Activated T-cell treated with anti-CD3 and anti-CD28 coated beads, Interleukin-2, amount 50 U/mL, for 48 hours (primary cell): ENCODE measurements at regions not wholly inside any gene's neighbourhood (a gene's known extent, or its start where the extent isn't known, plus 50 kb on each side); places are given as distances from the start of the nearest gene placed in this dataset.
"Not testable (repeated sequence)": the region's sequence is repeated elsewhere in the genome, so short reads cannot be mapped to it uniquely, and the experiment has no call there.

ENCODE experiments used
- DNase-seq, 2 experiments: peaks; one replicate each; pipeline ENCODE4 v3.0.0-alpha.2; 2020

GRCh38 chr10:10658172-10658785 is 359.4 kb upstream of the CELF2 start:
- no peak for DNase-seq

- no peak for DNase-seq
Observed at GRCh38 chr10:10660054-10660453, 357.6 kb upstream of the CELF2 start.

DNA sequence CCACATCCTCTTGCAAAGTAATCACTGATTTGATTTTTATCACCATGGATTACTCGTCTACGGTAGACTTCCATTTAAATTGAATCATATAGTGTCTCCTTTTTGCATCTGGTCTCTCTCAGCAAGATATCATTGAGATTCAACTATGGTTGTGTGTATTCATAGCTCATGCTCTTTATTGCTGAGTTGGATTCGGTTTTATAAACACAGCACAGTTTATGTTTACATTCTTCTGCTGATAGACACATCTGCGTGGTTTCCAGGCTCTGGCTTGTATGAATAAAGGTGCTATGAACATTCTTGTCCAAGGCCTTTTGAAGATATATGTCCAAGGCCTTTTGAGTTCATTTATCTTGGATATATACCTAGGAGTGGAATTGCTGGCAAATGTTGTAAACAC is 356.5 kb upstream of the CELF2 start:
- no peak for DNase-seq

GRCh38 chr10:10662716-10663408 is 354.8 kb upstream of the CELF2 start:
- DNase-seq, result no peak

DNA sequence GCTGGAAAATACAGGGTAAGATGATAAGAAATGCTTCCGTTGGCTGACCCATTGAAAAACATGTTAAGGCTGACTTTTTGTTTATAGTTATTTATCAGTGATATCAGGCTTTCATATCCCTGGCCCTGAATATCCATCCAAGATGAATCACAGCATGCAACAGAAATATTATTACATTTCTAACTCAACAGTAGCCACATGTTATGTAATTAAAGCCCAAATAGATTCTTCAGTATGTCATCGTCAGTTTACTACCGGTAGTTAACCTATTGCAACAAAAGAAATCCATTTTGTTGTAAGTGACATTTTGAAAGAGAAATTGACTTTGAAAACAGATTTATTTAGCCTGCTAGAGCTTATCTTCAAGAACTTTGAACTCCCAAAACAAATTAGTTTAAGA is 354.1 kb upstream of the CELF2 start:
- no peak for DNase-seq

DNA sequence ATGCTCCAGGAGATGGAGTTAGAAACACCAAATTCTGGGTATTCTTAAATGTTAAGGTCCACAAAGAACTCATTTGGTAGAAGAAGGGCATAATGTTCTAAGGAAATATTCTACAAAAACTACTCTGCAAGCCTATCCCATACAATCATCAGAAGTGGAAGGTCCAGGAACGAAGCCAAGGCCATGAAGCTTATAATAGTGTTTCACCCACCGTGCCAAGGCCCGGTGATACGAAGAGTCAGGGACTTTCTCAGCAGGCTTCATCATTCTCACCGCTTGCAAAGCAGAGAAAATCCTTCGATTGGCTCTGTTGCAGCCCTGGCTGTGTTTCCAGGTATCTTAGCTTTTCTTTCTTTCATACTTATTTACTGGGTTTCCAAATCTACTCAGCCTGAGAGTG is 351.9 kb upstream of the CELF2 start:
- no peak for DNase-seq

DNA sequence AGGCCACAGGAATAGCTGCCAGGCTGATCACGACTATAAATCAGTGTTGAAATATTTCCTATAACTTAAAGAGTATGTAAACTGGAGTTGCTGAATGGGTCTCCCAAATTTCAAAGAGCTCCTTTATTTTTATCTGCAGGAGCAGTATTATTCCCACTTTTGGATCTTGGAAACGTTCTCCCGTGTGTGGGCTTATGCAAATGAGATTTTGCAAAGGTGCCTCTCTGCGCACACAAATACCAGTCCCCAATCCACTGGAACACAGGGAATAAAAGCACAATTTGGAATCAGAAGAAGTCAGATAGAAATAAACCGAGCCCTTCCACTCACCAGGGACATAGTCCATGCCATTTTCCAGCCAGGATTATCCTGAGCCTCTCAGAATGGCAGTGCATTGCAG is 350.2 kb upstream of the CELF2 start:
- no peak for DNase-seq

DNA sequence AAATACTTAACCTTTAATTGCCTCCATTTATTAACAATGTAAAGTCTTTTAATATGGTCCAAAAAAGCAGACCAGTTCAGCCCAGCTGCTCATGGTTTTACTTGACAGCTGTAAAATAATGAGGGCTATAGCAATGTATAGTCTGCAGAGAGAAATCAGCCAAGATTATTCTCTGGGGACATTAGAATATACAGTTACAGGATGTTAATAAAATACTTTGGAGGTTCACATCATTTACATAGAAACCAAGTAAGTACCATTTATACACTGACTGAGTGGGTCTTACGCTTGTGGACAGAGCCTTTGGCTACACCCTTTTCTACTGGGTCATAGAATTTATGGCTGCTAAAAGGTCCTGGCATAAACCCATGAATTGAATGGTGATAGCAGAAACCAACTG is 340.7 kb upstream of the CELF2 start:
- no peak for DNase-seq

GRCh38 chr10:10677479-10677878 is 340.2 kb upstream of the CELF2 start:
- DNase-seq, result peak; percentile 41 to 53

GRCh38 chr10:10680496-10680895 is 337.2 kb upstream of the CELF2 start:
- DNase-seq, result no peak

DNA sequence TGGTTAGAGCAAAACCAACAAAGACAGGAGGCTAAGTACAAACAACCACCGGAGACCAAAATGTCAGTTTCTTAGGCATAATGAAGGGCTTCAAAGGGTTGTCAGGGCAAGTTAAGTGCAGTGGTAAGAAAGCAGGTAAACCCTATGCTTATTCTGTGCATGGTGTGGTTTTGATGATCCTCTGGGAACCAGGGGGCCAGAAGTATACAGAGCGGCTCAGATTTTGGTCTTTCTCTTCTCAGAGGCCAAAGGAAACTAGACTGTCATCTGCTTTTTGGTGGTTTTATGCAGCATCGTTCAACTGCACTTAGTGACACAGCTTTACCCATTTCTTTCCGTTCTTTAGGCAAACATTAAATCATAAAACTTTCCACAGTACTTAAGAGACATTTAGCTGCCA is 332.7 kb upstream of the CELF2 start:
- no peak for DNase-seq

DNA sequence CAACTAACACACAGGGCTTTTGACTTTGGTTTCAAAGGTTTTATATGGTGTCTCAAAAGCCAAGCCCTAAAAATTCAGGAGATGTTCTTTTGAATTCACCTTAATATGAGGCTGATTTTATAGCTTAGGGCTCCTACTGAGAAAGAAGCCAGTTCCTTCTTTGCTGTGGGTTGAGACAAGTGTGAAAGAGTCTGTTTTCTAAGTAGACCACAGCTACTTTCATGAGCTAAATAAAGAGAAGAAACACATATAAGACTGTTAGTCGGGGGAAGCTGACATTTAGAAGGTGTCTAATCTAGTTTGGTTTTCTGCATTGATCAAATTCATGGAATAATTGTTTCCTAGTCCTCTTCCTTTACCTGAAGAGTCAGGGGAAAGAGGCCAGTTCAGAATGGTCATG is 332.1 kb upstream of the CELF2 start:
- no peak for DNase-seq

DNA sequence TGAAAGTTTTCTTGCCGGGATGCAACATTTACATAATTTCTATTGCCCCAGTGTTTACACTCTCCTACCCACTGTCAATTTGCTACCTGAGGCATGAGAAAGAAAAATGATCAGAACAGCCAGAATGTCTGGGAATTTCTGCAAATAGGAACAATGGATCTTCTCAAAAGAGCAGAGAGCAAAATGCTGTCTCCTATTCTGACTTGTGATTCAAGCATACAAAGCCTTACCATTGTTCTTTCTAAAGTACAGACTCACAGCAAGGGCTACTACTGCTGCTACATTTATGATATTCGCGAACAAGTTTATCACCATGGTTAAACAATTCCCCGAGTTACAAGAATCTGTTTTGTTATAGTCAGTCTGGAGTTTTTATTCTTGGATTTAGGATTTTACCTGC is 329.9 kb upstream of the CELF2 start:
- DNase-seq, result no peak

GRCh38 chr10:10699427-10699826 is 318.2 kb upstream of the CELF2 start:
- DNase-seq, result no peak

DNA sequence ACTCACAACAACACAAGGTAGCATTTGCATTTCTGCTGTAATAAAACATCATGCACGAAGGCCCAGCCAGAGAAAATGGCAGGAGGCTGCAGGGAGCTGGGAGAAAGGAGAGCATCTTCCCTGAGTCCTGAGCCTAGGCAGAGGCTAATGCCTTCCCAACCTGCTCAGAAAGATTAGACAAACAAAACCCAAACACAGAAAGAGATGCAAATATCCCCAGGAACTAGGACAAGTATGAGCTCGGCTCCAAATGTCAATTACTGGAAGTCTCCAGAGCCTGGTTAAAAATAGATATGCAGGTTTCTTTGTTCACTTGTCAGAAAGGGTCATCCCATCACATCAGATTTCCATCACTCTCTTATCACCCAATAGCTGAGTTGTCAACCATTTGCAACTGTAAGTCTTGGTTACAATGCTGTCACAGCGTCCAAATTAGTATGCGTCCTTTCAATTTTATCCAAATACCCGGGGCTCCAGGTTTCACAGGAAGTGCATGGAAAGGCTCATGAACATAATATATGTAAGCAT is 316.5 kb upstream of the CELF2 start:
- DNase-seq, result no peak

DNA sequence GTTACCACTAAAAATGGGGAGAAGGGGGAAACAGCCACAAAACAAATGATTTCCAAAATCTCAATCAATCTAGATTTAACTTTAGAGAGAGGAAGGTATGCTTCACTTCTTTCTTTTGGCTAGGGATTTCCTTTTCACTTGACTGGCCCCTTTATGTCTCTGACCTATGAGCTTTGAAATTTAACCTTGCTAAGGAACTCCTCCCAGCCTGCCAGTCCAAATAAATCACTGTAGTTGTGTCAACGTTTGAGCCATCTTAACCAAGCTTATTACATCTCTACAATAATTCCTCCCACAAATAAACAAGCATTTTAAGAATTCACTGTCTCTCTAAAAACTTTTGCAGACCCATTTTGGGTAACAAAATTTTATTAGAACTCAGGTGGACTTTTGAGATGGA is 315.5 kb upstream of the CELF2 start:
- no peak for DNase-seq

DNA sequence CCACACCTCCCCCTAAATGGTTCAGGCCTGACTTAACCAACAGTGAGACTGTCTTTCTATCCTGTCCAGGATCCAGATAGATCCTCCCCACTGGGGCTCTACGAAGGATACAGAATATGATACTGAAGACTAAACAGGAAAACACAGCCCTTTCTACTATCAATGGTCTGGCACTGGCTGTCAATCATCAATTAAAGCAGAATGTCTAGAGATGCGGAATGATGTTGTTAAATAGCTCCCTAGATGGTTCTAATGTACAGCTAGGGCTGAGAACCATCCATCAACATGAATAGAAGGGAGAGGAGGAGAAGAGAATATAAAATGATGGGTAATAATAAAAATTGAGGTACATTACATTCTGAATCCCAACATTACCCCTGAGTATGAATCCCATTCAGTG is 314.3 kb upstream of the CELF2 start:
- no peak for DNase-seq

DNA sequence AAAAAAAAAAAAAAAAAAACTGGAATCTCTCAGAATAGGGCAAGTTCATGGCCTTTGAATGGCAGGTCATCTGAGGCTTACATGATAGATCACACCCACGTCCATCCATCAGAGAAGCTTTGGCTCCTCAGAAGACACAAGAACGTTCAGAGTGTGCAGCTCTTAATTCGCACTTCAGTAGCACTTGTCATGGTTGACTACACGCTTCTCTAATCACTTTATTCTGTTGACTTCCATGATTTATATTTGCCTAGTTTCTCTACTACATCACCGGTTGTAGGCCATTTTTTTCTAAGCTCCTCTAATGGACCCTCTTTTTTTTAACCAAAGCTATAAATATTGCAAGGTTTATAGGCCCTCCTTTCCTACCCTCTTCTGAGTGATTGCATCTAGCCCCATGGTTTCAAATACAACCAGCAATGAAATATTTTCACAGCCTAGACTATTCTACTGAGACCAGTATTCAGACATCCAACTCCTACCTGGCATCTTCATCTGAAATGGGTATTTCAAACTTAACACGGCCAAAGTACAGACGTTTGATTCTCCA is 305.4 kb upstream of the CELF2 start:
- no peak for DNase-seq

DNA sequence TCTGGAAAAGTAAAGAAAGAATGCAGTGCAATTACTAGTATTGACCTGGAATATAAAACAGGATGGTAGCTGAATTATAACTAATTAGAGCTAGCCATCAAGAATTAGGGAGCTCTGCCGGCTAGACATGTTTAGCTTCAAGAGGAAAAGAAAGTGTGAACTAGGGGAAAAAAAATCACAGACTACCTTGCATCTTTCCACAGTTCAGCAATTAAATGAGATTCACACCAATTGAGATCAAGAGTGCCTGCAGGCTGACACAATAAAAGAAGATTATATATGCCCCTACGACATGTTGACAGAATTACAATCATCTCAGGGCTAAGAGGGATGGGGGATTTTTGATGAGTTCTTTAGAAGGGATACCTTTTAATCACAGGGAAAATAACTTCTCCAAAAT is 303.3 kb upstream of the CELF2 start:
- no peak for DNase-seq

- no peak for DNase-seq
Observed at GRCh38 chr10:10716972-10717371, 300.7 kb upstream of the CELF2 start.

GRCh38 chr10:10722422-10722821 is 295.2 kb upstream of the CELF2 start:
- no peak for DNase-seq

GRCh38 chr10:10725196-10725595 is 292.5 kb upstream of the CELF2 start:
- no peak for DNase-seq

DNA sequence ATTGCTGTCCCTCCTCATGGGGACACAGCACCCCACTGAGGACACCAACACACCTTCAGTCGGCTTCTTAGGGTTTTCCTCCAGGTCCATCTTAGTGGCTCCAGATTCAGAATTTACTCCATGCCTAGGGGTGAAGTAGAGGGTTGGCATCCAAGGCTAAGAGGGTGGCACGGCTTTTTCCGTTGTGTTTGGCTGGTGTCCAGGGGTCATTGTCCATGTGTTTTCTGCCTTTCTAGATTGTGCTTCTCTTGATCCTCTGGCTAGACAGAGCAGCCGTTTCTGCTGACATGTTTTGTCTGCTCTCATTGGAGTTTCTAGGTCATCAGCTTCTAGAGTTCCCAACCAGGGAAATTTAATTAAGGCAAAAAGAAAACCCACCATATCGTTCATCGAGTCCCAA is 291.6 kb upstream of the CELF2 start:
- DNase-seq, result no peak

DNA sequence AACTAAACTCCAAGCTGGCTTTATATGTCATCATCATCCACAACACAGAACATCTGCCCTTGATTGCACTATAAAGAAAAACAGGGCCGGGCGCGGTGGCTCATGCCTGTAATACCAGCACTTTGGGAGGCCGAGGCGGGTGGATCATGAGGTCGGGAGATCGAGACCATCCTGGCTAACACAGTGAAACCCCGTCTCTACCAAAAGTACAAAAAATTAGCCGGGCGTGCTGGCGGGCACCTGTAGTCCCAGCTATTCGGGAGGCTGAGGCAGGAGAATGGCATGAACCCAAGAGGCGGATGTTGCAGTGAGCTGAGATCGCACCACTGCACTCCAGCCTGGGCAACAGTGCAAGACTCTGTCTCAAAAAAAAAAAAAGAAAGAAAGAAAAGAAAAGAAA is 290.3 kb upstream of the CELF2 start:
- DNase-seq, result not testable (repeated sequence)

DNA sequence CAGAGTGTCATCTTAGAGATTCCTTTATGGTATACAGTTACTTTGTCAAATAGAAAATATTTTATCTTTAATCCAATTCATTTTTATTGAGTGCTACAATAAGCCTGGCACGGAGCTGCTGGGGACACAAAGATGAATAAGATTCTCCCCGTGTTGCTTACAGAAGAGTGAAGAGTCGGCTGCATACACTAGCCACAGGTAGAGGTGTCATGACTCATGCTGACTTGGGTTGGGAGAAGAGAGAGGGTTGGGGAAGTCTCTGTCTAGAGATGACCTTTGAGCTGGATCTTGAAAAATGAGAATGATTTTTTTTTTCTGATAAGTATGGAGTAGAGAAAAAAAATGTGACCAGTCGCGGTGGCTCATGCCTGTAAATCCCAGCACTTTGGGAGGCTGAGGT is 289.9 kb upstream of the CELF2 start:
- DNase-seq, result no peak
